Esophagus muscularis mucosa (tissue), 4 donors: ENCODE measurements at regions not wholly inside any gene's neighbourhood (a gene's known extent, or its start where the extent isn't known, plus 50 kb on each side); places are given as distances from the start of the nearest gene placed in this dataset.

Experiments
- DNase-seq: peaks from one replicate; pipeline ENCODE4 v3.0.0-alpha.2; 2017; ENCODE audit errors: extremely low spot score
- H3K27ac ChIP-seq, 4 donors: fragments of 200-600 bp; sonication (generic); replicated peaks in 1 of 4; 1 replicate in 3 of 4; 2 replicates in 1 of 4; pipeline ENCODE4 v1.5.1; 2016 to 2019; ENCODE audit warnings: mild to moderate bottlenecking in 1 of 4
- H3K27me3 ChIP-seq, 4 donors: fragments of 200-600 bp; sonication (generic); one replicate each; pipeline versions ENCODE4 v1.5.1 to v1.6.0; 2016 to 2019
- H3K36me3 ChIP-seq, 4 donors: fragments of 200-600 bp; sonication (generic); one replicate each; pipeline ENCODE4 v1.5.1; 2016 to 2019
- H3K4me1 ChIP-seq, 4 donors: fragments of 200-600 bp; sonication (generic); one replicate each; pipeline ENCODE4 v1.5.1; 2016 to 2019
- H3K4me3 ChIP-seq, 4 donors: fragments of 200-600 bp; sonication (generic); 1 replicate in 2 of 4; 2 replicates in 2 of 4; pipeline ENCODE4 v1.5.1; 2016 to 2019; ENCODE audit warnings: mild to moderate bottlenecking in 4 of 4, moderate library complexity in 1 of 4
- H3K9me3 ChIP-seq, 4 donors: fragments of 200-600 bp; sonication (generic); 1 replicate in 3 of 4; 2 replicates in 1 of 4; pipeline ENCODE4 v1.5.1; 2016 to 2019
- CTCF ChIP-seq, 3 experiments: fragments of 200-600 bp in 2 of 3; fragments of 450-650 bp in 1 of 3; sonication (generic) in 2 of 3; IDR thresholded peaks; one replicate each; pipeline ENCODE4 v1.5.1; 2017 to 2019; ENCODE audit warnings: antibody characterized with exemption in 3 of 3, mild to moderate bottlenecking in 2 of 3, moderate library complexity in 1 of 3
- EP300 ChIP-seq: sonication (generic); formaldehyde crosslinking; IDR thresholded peaks from one replicate; pipeline ENCODE4 v1.6.1; 2017; ENCODE audit warnings: antibody characterized with exemption
- POLR2A ChIP-seq: fragments of 450-650 bp; IDR thresholded peaks from one replicate; pipeline ENCODE4 v1.6.1; 2017; ENCODE audit warnings: antibody characterized with exemption, moderate library complexity, mild to moderate bottlenecking, low read depth
- POLR2AphosphoS5 ChIP-seq, 2 donors: sonication (generic); formaldehyde crosslinking; IDR thresholded peaks; one replicate each; pipeline ENCODE4 v1.6.1; 2017; ENCODE audit warnings: antibody characterized with exemption in 2 of 2
- WGBS: methylation state at CpG from one replicate; pipeline ENCODE4 v1.1.5; 2018; 5-methylcytosine and 5-hydroxymethylcytosine counted together
- intact Hi-C: fragments of 100-400 bp; cut with DNase I; formaldehyde crosslinking; loops from one replicate; pipeline ENCODE4 v1.15.1; 2023

GRCh38 chr4:127425202-127425845 is 207.4 kb upstream of the INTU start:
- Histone ChIP-seq H3K4me3 (no peak overlapping the region), H3K27me3 (no peaks in the 10 kb centered on the region), H3K9me3 (no peaks in the 10 kb centered on the region), H3K4me1 (no peaks in the 10 kb centered on the region), H3K36me3 (no peaks in the 10 kb centered on the region), H3K27ac (no peak overlapping the region)
- WGBS, result 91% methylated on average over 11 of the region's 11 CpGs
- intact Hi-C loops, result no loop called here
- DNase-seq, result no peak
- TF ChIP-seq CTCF (IDR thresholded peaks at IDR 0.05) (no peak), POLR2AphosphoS5 (IDR thresholded peaks at IDR 0.05) (no peak), POLR2A (no peak), EP300 (no peak)

GRCh38 chr4:127425851-127426250 is 206.9 kb upstream of the INTU start:
- no peak for TF ChIP-seq POLR2AphosphoS5 (IDR thresholded peaks at IDR 0.05)
- no peak for TF ChIP-seq EP300
- no peak for TF ChIP-seq CTCF (IDR thresholded peaks at IDR 0.05)
- no peak for TF ChIP-seq POLR2A
- intact Hi-C loops, result no loop called here
- no peaks in the 10 kb centered on the region for H3K9me3 ChIP-seq
- DNase-seq, result no peak
- no peaks in the 10 kb centered on the region for H3K4me1 ChIP-seq
- WGBS, result 85% methylated on average over 3 of the region's 5 CpGs
- H3K36me3 ChIP-seq, result no peaks in the 10 kb centered on the region
- H3K4me3 ChIP-seq, result no peak overlapping the region
- no peaks in the 10 kb centered on the region for H3K27me3 ChIP-seq
- no peak overlapping the region for H3K27ac ChIP-seq

- Histone ChIP-seq H3K4me3 (no peak overlapping the region), H3K27me3 (no peaks in the 10 kb centered on the region), H3K9me3 (no peaks in the 10 kb centered on the region), H3K36me3 (no peaks in the 10 kb centered on the region), H3K27ac (no peak overlapping the region), H3K4me1 (no peaks in the 10 kb centered on the region)
- no peak for DNase-seq
- intact Hi-C loops, result no loop called here
- TF ChIP-seq EP300, result no peak
- TF ChIP-seq CTCF (IDR thresholded peaks at IDR 0.05), result no peak
- no peak for TF ChIP-seq POLR2A
- TF ChIP-seq POLR2AphosphoS5 (IDR thresholded peaks at IDR 0.05), result no peak
These were observed 191.2 kb upstream of the INTU start for GRCh38 chr4:127441571-127441970.

GRCh38 chr4:127445471-127445870 is 187.3 kb upstream of the INTU start:
- TF ChIP-seq EP300 (no peak), POLR2A (no peak), CTCF (IDR thresholded peaks at IDR 0.05) (no peak), POLR2AphosphoS5 (IDR thresholded peaks at IDR 0.05) (no peak)
- H3K4me3 ChIP-seq, result no peak overlapping the region
- H3K36me3 ChIP-seq, result no peaks in the 10 kb centered on the region
- intact Hi-C loops, result no loop called here
- DNase-seq, result no peak
- no peaks in the 10 kb centered on the region for H3K27me3 ChIP-seq
- WGBS, result 71% methylated on average over 3 of the region's 3 CpGs
- H3K9me3 ChIP-seq, result no peaks in the 10 kb centered on the region
- H3K4me1 ChIP-seq, result no peaks in the 10 kb centered on the region
- no peak overlapping the region for H3K27ac ChIP-seq

- Histone ChIP-seq H3K4me1 (no peaks in the 10 kb centered on the region), H3K27ac (no peak overlapping the region), H3K27me3 (no peaks in the 10 kb centered on the region), H3K36me3 (no peaks in the 10 kb centered on the region), H3K9me3 (no peaks in the 10 kb centered on the region), H3K4me3 (no peak overlapping the region)
- no peak for DNase-seq
- intact Hi-C loops, result no loop called here
- WGBS, result 74% methylated on average over 4 of the region's 4 CpGs
- TF ChIP-seq EP300, result no peak
- TF ChIP-seq POLR2AphosphoS5 (IDR thresholded peaks at IDR 0.05), result no peak
- no peak for TF ChIP-seq POLR2A
- TF ChIP-seq CTCF (IDR thresholded peaks at IDR 0.05), result no peak
These were observed 186.3 kb upstream of the INTU start for GRCh38 chr4:127446427-127446885.
